HK-2 (cell line): ENCODE measurements at regions not wholly inside any gene's neighbourhood (a gene's known extent, or its start where the extent isn't known, plus 50 kb on each side); places are given as distances from the start of the nearest gene placed in this dataset.

Experiments used
- DNase-seq: peaks from one replicate; pipeline ENCODE4 v3.0.0-alpha.2; 2018; ENCODE audit not compliant: unreplicated experiment

DNA sequence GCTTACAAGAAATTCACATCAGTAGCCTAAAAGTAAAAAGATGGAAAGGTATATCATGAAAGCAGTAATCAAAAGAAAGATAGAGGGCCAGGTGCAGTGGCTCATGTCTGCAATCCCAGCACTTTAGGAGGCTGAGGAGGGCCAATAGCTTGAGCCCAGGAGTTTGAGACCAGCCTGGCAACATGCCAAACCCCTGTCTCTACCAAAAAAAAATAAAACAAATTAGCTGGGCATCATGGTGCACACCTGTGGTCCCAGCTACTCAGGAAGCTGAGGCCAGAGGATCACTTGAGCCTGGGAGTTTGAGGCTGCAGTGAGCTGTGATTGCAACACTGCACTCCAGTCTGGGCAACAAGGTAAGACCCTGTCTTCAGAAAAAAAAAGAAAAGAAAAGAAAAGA, 55.5 kb downstream of the GSPT2 start:
- no peak for DNase-seq

DNA sequence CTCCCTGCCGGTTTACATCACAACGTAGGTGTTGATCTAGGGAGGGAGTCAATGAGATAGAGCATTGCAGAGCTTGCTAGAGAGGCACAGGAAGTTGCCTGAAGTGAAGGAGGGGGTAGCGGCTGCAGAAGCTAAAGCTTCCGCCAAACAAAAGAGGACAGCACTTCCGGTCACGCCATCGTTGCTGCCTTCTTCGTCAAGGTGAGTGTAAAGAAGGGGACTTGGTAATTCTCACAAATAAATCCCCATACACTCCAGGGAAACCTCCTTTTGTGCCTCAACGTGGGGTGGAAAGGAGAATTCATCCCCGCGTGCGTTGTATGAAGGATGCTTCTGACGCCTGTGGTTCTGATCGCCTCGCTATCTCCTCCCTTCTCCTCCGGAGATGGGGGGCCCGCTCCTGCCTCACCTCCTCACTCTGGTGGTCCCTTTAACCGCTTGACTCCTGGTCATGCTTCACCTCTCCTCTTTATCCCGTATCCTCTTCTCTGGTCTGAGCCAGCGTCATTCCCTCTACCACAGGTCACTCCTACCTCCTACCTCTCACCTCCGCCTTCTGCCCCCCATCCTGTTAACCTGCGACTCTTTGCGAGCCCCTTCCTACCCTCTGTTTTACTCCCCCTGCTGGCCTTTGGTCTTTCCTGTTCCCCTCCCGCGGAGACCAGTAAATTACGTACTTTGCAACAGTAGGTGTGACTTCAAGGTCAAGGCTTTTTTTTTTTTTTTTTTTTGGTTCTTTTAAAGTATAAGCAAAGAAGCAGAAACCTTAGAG, 59.9 kb downstream of the GSPT2 start:
- peak; percentile 55 for DNase-seq

DNA sequence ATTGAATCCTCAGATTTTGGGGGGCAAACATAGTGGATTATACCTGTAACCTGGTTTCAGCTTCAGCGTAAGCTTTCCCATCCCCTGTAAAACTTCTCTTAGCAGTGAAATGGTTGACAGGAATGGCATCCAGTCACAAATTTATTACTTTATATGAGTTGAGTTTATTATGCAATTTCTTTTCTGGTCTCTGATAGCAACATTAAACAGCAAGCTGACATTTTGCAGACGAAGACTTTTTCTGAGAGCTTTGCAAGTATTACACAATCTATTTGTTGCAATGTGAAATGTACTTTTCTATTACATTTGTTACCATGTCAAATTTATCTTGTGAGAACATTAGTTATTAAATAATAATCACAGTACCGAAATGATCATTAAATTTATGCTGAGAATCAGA, 60.6 kb downstream of the GSPT2 start:
- no peak for DNase-seq

DNA sequence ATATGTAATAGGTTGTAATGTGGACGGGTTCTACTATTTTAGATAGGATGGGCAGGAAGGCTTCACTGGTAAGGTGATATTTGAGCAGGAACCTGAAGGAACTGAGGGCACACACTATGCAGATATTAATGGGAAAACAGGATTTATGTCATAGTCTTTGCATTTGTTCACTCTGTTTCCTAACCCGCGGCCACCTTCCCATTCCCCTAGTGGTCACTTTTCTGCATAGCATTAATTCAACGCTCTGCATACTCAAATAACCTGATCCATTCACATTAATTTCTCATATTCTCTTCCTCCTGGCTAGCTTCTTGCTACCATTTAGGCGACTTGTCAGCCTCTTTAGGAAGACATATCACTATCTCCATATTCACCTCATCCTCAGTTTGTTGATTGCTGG, 61.5 kb downstream of the GSPT2 start:
- DNase-seq: no peak

DNA sequence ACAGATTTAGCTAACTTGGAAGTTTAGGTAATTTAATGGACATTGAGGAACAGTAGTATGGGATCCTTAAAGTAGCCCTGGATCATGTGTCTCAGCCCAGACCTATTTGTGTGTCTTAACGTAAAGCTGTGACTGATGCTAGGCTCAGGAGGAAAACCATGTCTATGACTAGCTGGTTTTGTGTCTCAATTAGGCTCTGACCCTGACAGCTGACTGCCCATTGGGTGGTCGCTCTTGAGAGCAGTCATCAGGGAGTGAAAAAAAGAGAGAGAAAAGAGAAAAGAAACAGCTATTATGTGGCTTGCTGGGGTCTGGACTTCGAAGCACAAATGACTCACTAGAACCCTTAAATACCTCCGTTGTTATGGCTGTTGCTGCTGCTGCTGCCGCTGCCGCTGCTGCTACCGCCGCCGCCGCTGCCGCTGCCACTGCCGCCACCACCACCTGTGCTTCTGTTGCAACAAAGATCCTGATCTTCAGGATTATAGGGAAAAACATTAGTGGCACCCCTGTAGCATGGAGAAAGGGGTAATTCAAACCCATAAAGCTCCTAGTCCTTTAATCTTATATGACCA, 70.7 kb downstream of the GSPT2 start:
- DNase-seq: no peak

DNA sequence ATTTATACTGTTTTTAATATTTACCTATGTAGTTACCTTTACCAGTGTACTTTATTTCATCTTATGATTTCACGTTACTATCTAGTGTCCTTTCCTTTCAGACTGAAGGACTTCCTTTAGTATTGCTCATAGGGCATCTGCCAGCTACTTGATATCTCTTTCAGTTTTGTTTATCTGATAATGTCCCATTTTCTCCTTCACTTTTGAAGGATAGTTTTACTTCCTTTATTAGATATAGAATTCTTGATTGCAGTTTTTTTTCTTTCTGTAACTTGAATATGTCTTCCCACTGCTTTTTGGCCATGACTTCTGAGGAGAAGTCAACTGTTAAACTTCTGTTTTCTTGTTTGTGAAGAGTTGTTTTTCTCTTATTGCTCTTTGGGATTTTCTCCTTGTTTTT, 69.4 kb upstream of the MAGED1 start:
- DNase-seq: no peak

DNA sequence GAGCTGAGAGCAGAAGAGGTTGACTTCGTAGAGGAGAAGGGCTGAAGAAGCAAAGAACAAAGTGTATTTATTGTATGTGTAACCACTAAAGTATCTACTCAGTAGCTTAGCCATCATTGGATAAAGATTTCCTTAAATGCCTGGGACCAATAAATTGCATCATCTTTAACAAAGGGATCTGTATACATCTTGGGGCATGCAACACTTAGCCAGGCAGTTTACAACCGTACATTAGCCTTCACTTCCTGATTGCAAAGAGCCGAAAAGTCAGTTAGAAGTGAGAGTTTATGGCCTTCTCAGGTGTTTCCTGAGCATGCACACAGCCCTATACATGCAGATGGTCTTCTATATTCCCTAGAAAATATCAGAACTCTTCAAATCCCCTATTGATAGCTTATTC, 68.0 kb upstream of the MAGED1 start:
- no peak for DNase-seq

DNA sequence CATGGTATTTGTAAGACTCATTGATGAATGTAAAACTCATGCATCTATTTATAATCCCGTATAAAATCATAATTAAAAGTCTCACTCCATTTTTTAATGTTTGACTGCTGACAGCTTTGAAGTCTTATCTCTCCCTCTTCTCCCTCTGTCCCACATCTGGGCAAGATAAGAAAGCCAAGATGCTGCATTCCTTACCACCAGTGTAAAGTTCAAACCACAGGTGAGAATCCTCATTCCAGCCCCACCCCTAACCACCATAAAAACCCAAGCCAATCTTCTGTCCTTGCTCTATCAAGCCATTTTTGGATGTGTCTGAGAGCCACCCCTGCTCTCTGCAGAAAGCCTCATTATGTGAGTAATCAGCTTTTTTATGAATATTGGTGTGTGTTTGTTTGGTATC, 59.3 kb upstream of the MAGED1 start:
- DNase-seq: no peak

DNA sequence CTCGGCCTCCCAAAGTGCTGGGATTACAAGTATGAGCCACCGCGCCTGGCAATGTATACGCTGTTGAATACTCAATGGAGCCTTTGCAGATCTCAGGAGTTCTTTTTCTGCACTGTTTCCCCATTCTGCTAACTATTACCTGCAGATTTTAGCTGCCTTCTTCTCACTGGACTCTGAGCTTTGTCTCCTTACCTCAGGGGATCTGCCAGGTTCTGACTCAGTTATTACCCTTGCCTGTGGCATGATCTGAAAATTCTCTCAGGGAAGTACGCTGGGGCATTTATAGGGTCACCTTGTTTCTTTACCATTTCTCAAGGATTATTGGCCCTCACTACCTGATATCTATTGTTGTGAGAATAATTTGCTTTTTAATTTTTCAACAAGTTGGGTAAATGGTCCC, 56.6 kb upstream of the MAGED1 start:
- DNase-seq: no peak

DNA sequence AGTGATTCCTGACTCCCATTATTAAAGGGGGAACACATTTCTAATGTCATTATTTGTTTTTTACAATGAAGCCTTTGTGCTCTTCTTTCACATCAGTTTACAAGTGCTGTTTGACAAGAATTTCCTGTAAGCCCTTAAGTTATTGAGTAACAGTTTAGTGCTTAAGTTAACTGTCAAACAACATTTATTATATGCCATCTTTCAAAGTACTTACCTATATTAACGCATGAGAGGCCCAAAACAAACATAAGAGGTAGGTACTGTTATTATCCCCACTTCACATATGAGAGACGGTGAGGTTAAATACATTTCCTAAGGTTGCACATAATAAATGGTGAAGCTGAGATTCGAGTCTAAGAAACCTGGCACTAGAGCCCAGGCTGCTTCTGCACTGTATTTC, 56.0 kb upstream of the MAGED1 start:
- DNase-seq: no peak

DNA sequence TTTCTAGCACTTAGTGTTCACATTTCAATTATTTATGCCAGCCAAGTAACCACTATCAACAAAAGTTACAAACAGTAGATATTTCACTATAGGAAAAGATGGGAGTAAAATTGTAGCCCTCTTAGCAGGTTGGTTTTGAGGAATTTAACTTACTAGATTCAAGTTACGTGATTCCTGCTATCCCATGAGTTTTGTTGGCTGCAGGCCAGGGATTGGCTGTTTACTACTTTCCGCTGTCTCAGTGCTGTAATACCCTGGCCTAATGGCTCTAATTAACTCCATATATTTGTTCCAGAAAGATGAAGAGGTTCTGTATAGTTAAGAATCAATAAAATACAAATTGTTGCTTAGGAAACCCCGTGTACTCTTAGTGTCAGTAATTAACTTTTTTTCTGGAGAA, 55.5 kb upstream of the MAGED1 start:
- DNase-seq: no peak
